NCI-H2029 (cell line): ENCODE measurements at regions not wholly inside any gene's neighbourhood (a gene's known extent, or its start where the extent isn't known, plus 50 kb on each side); places are given as distances from the start of the nearest gene placed in this dataset.

Source experiments
- DNase-seq: peaks from one replicate; lab custom pipeline; 2025; lab: John Stamatoyannopoulos, UW

DNA sequence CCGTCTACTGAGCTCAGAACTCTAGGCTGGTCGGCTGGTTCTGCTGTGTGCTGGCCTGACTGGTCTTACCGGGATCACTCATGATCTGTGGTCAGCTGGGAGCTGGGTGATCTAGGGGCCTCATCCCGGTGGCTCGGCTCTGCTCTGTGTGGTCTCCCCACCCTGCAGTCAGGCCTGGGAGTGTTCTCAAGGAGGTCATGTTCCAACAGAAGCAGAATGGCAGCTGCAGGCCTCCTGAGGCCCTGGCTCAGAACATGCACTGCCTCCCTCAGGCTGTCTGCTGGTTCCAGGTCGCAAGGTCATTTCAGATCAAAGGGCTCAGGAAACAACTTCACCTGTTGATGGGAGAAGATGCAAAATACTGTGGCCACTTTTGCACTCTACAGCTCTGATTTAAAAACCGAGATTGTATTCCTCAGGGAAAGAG lies 81.1 kb upstream of the RFX8 start:
- no peak for DNase-seq

DNA sequence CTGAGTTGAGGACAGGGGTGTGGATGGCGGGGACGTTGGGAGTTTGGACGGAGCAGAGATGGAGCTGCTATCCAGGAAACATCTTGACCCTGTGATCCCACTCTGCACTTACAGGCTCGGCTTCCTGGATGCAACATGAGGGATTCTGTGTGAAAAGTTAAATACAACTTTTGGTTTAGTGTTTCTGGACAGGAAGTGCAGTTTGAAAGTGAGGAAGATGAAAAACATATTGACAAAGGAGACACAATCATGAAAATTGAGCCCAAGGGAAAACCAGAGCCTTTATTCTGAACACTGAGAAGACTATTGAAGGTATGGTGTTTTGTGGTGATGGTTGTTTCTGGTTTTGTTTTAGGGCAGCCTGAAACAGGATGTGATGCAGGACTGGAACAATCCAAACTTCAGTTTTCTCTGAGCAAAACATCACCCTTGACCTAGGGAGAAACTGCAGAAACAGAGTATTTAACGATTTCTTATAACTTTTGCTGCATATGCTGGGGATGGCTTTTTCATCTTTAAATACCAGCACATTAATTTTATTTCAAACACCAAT lies 76.5 kb upstream of the RFX8 start:
- DNase-seq = no peak

DNA sequence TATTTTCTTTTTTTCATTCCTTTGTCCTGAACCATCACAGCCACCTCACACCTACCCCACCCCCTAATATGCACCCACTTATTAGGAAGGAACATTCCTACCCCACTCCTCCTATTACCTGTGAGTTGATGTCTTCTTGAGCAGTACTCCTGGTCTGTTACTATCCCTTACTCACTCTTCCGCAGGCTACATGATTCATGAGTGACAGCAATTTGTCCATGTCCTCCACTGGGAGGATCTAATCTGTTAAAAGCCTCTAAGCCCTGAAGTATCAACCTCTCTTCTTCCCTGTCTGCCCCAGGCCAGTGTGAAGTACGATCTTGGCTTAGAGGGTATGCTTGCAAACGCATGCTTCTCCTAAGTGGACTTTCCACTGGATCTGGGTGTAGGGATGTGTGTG lies 75.6 kb upstream of the RFX8 start:
- DNase-seq = no peak

DNA sequence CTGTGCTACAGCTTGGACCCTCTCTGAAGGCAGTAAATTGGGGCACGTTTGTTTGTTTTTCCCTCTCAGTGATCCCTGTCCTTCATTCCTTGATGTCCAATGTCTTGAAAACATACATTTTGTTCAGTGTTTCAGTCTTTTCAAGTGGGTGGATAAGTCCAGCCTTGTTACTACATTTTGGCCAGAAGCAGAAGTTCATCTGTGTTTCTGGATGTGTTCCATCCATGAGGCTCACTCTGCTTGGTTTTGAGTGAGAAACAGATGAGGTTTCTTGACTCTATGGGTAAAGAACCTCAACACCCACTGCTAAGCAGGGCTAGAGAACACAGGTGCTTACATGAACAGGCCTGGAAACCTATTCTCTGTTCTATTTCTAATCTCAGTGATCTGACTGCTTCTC lies 74.5 kb upstream of the RFX8 start:
- no peak for DNase-seq

DNA sequence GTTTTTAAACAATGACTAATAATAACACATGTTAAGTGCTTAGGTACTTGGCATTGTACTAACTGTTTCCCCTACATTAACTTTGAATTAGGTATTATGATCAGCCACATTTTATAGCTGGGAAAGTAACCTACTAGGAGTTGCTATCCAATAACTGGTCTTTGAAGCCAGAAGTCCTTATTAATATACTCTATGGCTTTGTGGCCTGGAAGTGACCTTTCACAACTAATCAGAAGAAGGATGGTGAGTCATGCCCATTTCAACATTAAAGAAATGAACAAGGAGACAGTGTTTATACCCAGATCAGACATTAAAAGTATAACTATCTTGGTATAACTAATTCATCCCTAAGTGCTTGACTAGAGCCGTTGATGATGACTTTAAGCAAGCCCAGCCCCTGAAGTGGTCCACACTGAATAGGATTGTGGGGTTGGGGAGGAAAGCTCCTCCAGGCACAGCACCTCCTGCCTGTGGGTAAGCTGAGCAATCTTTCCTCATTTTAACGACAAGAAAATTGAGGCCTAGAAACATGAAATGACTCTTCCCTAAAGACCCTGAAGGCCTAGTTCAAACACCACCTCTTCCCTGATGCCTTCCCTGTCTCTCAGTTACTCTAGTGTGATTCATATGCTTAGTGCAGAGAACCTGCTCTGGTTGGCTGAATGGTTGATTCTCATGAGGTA lies 71.6 kb upstream of the RFX8 start:
- no peak for DNase-seq

DNA sequence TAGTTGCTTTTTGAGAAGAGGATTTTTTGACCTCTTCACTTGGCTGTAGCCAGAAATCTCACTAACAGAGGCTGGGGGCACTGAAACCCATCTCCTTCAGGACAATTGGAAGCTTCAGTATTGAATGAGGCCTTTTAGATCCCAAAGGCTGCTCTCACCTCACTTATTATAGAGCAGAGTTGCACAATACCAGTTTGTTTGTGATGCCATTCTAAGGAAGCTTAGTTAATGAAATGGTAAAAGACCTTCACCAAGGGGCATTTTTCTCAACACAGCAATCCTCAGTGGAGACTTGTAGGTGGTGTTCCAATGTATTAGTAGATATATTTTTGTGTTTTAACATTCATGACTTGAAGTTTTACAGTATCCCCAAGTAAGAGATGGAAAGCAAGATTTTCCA lies 71.0 kb upstream of the RFX8 start:
- DNase-seq = no peak

DNA sequence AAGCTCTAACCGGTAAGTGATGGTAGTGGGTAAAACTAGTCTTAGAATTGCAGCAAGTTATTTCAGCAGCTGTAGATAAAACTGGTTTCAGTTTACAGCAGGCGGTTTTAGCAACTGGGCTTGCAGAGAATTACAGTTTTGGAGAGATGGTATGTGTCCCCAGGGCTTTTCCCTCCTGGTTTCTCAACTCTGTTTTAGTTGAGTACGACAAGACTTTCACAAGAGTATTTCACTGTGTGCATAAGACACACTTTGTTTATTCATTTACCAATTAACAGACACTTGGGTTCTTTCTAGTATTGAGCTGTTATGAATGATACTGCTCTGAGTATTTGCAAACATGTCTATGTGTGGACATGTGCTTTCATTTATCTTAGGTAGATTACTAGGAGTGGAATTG lies 65.6 kb upstream of the RFX8 start:
- DNase-seq = no peak

DNA sequence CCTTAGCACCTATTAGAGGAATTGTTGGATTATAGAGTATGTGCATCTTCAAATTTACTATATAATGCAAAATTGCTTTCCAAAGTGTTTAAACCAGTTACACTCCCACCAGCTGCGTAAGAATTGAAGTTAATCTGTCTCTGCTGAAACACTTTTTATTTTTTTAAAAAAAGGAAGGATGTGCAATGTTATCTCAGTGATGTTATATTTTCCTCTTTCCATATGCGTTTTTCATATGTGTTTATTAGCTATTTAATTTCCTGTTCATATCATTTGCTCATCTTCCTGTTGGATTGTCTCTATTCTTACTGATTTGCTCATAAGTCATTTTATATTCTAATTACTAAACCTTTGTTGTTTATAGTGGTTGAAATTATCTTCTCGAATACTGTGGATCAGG lies 63.2 kb upstream of the RFX8 start:
- no peak for DNase-seq

DNA sequence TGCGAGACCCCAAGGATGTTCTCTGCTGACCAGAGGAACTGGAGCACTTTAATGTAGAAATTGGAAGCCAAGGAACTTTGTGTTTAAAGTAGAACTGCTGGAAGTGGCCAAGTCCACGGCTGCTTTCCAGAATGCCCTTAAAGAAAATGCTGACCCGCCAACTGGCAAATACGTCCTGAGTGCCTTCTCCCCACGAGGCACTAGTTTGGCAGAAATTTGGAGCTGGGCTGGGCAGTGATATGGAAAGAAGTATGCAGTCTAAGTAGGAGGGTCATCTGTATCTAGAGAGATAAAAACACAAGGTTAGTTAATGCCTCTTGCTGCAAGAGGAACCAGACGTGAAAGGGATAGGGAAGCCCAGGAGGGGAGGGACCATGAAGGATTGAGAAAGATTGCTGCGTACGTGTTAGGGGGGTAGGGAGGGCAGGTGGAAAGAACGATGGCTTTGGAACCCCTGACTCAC lies 59.3 kb upstream of the RFX8 start:
- DNase-seq = no peak

DNA sequence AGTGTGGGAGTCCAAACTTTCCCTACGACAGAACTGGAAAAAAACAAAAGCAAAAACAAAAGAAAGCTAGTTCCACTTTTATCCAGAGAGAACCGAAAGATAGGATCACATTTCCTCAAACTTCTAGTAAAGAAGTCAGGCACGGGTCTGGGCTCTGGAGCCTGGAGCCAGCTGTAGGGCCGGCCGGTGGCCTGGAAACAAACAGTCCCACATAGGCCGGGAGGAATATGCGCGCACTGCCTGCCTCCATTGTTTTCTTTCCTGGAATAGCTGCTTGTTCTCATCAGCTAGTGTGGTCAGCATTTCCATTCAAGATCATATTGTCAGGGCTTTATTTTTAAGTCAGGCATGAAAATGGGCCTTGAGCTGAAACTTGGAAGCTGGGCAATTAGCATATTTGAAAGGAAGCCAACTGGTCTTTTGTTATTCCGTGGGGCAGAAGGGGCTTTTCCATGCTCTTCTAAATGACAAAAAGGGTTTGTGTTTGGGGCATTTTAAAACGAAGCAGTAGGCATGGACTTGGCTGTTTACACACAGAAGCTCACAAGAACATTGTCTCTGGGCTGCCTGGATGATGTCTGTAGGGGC lies 58.7 kb upstream of the RFX8 start:
- no peak for DNase-seq

DNA sequence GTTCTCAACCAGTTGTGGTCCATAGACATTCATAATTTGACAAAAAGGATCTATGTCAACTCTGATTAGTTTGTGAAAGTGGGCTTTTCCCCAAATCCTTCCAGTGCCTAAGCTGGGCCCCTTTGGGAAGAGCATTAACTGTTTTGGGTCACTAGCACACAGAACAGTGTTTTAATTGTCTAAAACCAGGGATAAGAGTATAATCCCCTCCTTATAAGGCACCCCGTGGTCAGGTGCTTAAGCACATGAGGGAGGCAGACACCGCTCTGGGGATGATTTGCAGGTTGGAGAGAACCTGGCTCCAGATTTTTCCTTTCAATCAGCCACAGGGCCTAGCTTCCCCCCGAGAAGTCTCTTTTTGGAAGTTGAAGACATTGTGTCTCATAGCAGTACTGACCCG lies 53.6 kb upstream of the RFX8 start:
- DNase-seq = no peak

DNA sequence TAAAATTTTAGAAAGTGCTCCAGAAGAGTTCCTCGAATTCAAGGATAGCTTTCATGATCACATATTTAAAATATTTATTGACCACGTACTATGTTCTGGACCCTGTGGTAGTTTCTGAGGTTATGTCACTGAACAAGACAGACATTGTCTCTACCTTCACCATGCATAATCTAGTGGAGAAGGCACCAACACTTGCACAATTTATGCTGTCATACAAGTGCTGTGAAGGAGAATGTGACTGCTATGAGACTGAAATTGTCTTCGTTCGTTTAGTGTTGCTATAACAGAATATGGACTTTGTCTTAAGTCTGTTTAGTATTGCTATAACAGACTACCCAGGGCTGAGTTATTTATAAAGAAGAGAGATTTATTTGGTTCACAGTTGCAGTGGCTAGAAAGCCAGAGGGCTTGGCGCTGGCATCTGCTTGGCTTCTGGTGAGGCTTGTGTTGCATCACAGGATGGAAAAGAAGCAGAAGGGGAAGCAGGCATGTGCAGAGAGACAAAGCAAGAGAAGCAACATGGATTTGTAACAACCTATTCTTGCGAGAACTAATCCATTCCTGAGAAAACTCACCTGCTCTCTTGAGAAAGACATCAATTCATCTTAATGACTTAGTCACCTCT lies 50.0 kb upstream of the RFX8 start:
- DNase-seq = no peak
